Activated CD4-positive, alpha-beta T cell treated with anti-CD3 and anti-CD28 coated beads for 48 hours (primary cell): ENCODE measurements at regions not wholly inside any gene's neighbourhood (a gene's known extent, or its start where the extent isn't known, plus 50 kb on each side); places are given as distances from the start of the nearest gene placed in this dataset.
"Not testable (repeated sequence)": the region's sequence is repeated elsewhere in the genome, so short reads cannot be mapped to it uniquely, and the experiment has no call there.

Experiments
- DNase-seq: peaks from one replicate; pipeline ENCODE4 v3.0.0-alpha.2; 2020

DNA sequence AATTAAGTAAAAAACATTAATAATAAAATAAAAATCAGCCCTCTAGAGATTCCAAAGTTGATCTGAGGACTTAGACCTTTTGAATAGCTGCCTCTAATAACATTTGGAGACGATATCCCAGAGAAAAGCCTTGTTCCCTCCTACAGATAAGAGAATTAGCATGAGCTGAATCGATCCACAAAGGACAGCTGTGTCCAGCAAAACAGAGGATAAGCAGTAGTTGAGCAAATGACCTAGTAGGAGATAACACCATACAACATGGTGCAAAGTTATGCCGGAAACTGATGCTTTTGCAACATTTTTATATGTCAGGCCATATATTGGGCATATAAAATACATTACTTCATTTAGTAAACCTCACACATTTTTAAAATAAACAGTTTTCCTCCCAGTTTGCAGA lies 212.2 kb upstream of the PRR16 start:
- no peak for DNase-seq

DNA sequence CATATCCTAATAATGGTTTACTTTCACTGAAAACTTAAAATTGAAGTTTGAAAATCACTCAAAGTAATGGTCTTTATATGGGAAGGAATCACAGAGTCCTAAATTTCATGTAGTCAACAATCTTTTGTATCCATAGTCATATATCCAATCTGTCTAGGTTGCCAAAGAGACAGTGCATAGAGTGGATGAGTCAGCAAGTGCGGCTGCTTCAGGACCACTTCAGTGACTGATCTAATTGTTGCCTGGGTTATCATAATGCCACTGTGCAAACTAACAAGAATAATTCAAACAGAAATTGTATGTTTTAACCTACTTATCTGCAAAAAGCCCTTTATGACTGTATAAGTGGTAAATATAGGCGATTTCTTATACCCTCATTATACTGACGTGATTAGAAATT lies 211.3 kb upstream of the PRR16 start:
- DNase-seq, result no peak

DNA sequence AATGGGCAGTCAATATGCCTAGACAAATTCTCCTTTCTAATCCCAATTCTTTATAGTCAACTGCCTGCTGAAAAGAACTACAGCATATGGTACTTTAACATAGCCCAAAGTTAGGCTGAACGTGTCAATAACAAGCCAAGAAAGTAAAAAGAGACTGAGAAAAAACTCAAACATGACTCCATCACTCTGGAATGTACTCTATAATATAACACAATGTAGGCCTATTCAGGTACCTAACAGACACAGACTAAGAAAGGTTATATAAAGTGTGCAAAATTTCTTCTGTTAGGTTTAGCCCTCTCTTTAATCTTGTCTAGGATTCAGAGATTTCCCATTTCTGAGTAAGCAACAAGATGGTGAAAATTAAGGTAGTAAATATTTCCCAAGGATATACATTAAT lies 209.7 kb upstream of the PRR16 start:
- no peak for DNase-seq

DNA sequence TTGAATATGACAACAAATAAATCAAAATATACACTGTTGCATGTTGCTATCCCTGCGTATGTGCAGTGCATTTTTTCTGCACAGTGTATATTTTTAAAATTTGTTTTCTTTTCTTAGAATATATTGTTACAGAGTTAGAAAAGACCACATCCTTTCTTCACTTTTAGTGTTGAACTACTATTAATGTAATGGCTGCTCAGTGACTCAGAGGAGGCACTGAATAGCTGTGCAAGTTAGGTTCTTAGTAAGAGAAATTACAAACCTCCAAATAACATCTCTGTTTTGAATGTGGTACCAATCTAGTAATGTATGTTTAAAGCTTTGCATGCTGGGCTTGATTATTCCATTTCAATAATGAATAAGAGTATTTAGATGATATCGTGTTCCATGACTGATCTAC lies 208.9 kb upstream of the PRR16 start:
- DNase-seq, result no peak

DNA sequence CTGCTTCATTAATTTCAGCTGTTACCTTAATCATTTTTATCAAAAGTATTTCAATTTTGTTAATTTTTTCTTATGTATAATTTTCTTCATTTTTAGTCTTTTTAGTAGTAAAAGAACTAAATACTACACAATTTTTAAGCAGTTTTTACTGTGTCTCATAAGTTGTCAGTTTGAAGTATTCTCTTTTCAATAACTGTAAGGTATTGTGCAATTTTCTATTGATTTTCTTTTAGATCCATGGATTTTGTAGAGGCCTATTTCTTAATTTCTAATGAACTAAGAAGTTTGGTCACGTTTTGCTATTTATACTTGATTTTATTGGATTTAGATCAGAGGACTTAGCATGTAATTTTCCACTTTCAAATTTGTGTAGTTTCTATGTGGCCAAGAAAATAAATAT lies 207.7 kb upstream of the PRR16 start:
- no peak for DNase-seq

DNA sequence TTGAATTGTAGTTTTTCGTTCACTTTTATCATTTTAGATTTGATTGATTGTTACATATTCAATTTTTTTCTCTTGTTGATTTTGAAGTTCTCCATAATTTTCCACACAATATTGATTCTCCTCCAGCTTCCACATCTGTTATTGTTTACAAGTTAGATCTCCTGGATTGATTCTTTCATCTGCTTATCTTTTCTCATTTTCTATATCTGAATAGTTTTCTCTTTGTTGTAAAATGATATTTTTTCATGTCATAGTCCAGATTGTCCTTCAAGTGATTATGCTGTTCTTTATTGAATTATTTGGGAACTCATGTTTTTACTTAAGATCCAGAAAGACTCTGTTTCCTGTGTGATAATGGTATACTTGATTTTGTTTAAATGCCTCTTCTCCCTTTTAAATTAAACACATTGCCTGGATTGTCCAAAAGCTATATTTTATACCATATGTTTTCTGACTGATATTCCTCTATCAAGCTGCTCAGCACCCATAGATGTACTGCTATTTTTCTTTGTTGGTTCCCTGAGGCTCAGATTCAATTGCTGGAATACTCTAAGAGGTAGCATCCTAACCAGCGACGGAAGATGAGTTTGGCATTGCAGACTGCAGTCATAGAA lies 206.6 kb upstream of the PRR16 start:
- DNase-seq, result no peak

DNA sequence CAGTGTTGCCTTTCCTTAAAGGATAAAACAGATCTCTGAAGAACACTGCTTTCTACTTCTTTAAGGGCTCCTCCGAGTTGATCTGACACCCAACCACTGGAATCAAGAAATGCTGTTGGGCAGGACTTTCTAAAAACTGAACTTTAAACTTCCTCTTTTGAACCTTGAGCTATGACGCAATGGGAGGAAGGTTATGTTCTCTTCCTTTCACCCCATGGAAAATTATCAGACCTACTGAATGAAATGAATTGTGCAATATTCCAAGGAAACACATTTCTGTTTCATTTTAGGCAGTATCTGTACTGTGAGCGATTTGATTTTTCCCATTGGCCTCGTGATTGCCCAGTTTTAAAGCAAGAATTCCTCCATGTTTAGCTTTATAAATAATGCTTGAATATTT lies 206.0 kb upstream of the PRR16 start:
- DNase-seq, result no peak

DNA sequence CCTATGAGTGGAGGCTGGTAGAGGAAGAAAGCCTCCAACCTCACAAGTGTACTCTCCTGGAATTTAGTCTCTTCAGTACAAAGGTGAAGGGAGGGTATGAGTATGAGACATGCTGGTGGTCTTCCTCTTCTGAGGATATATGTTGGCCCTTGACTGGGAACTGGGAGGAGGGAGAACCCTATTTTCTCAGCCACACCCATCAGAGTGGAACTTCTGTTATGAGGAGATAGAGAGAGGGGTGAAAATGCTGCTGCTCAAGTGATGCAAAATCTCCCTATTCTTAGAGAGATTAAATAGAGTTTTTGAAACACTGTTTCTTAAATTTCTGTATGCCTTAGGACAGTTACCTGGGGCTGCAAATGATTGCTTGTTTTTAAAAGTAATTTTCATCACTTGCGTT lies 203.4 kb upstream of the PRR16 start:
- no peak for DNase-seq

DNA sequence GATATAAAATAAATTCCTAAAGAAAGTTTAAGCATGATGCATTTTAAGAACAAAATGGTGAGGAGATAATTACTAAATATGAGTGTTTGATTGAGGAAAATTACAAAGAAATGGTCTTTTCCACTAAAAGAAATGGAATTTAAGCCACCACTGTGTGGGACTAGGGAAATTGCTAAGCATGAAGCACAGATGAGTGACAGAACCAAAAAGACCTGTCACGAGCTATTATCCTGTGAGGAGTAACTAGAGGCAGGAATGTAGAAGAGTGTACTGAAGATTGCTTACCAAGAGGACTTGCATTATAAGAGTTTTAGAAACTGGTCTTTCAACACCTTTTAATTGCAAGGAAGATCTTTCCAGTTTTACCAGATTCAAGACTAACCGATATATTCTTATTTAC lies 193.6 kb upstream of the PRR16 start:
- DNase-seq, result no peak

DNA sequence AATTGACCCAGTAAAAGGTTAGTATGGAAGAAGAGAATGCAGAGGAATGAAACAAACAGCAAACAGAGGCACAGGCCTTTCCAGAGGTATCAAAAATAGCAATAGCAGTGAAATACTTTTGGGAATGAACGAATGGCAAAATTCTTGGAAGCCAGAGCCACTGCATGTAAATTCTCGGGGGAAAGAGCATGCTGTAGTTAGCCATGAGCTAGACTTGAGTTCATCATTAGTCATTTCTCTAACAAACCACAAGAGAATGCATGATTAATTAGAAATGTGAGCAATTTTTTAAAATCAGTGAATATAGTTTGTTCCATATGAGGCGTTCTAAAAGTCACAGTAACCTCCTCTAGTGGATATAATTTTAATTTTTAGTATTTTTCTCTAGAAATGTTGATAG lies 170.3 kb upstream of the PRR16 start:
- no peak for DNase-seq

DNA sequence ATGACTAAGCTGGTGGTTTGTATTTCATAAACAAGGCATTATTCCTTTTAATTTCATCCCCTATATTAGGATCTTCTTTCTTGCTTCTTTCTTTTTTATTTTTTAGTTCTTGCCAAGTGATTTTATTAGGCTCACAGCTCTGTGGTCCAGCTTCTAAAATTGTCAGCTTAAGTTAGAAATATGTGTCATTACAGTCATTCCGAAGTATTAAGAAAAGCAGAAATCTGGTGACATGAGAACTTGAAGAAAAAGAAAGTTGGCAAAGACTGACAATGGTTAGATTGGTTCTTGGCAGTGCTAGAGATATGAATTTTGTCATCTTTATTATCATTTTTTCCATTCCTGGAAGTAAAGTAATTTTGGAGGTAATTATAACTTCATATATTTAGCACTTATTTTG lies 166.5 kb upstream of the PRR16 start:
- DNase-seq, result no peak

DNA sequence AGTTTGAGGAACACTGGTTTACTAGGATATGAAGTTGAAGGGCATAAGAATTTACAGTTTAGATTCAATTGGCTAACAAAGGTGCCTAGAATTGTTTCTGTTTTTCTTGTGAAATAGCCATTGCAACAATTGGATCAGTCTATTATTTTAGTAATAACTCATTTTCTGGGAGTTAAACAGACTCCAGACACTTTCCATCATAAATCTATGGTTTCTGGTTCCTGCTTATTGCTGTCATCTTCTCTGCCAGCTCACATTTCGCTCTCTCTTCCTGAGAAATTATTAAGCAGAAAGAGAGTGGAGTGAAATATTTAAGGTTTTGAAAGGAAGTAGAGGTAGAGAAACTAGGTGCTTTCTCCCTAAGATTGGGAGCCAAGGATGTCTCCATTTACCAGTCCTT lies 165.1 kb upstream of the PRR16 start:
- no peak for DNase-seq

DNA sequence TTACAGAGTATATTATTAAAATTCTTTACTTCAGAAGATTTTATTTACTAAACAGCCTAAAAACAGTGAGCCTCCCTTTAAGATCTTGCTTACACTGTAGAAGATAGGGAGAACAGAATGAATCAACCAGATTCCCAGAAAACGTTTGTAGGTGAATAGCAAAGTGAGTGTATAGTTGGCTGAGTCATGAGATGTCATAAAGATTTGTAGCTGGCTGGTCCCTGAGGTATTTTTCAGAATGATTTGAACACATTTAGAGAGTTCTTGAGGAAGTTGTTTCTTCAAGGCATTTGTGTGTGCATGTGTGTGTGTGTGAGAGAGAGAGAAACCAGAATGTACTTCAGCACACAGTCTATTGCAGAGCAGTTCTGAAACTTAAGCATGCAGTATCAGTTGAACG lies 159.4 kb upstream of the PRR16 start:
- DNase-seq, result no peak

DNA sequence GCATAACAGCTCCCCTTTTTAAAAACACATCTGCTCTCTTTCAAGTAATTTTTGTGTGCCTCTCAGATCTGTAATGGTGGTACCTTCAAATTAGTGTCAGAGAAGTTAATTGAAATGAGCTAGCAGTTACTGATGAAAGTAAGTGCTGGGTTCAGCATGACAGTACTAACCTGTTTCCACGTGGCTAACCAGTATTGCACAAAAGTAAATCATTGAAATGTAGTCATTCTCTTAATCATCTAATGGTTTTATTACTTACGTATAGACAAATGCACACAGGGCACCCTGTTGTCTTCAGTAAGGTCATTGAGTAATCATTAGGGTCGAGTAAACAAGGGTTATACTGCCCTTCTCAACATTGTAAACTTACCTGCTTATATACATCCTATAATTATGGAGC lies 157.8 kb upstream of the PRR16 start:
- no peak for DNase-seq

DNA sequence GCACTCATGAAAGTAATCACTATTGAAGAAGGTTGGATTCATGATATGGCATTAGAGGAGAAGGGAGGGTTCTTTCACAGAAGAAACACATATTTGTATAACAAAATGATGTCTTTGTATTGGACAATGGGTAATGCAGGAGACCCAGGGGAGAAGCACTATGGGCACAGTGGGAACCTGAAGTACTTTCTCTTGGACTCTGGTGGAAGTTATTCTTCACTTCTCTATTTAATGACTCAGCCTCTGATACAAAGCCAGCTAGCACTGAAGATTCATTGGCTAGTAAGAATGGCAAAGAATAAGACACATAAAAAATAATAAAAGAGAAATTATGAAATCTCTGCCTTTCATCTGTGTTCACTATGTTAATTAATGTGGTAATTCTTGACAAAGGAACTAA lies 149.9 kb upstream of the PRR16 start:
- DNase-seq, result no peak

DNA sequence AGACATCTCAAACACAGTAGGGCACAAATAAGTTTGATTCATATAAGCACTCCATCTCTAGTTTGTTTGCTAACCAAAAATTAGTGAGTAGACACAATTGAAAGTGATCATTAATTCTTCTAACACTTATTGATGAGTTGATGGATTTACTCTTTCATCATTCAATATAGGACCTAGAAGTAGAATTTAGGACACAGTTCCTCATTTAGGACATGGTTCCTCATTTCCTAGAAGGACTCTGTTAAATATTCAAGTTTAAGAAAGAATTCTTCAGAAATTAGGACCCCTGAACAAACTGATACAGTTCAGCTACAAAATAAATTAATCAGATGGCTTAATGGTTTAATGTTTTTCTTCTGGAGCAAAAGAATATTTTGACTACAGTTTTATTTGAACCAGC lies 143.5 kb upstream of the PRR16 start:
- no peak for DNase-seq

DNA sequence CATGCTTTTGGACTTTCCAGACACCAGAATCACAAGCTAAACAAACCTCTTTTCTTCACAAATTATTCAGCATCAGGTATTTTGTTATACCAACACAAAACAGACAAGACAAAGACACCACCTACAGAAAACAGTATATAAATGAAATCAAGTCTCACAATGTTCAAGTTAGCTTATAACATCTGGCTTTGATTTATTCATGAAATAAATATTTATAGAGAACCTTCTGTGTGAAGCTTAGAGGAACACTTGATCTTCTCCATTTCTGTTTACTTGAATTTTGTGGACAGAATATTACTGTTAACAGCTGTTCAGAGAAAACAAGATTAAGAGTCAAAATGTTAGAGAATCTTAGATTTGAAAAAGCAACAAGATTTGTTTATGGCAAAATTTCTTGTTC lies 137.4 kb upstream of the PRR16 start:
- DNase-seq, result no peak

DNA sequence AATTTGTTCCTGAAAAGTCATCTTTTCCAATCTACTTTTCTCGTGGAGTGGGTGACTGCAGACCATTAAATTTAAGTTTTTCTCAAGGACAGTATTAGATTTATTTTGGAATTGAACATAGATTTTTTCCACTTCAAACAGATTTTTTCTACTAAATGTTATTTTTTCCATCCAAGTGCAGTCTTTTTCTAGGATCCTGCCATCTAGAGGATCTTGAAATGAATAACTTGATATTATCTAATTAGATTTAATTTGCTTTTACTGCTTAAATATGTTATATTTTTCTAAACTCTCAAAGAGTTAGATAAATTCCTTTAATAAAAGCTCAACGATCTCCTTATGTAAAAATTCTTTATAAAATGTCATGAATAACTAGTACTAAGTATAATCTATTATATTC lies 136.9 kb upstream of the PRR16 start:
- no peak for DNase-seq

DNA sequence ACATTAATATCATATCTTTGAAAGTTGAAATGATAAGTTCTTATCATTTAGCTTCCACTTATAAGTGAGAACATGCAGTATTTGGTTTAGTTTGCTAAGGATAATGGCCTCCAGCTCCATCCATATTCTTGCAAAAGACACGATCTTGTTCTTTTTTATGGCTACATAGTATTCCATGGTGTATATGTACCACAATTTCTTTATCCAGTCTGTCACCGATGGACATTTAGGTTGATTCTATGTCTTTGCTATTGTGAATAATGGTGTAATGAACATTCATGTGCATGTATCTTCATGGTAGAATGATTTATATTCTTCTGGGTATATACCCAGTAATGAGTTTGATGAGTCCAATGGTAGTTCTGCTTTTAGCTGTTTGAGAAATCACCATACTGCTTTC lies 135.0 kb upstream of the PRR16 start:
- no peak for DNase-seq

DNA sequence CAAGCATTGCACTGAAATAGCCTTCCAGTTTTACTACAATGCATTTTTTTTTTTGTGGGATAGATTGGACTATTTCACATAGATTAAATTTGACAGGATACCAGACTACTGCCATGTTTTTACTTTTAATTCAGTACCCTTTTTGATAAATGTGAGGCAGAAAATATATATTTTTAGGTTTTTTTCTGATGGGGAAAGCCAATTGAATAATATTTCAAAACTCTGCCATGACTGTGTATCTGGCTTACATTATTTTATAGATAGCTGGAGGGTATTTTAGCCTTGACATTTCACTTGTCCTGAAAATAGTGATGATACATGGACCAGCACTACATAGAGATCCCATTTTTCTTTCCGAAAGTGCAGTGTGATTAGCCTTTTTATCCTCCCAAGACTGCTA lies 133.5 kb upstream of the PRR16 start:
- DNase-seq, result no peak

DNA sequence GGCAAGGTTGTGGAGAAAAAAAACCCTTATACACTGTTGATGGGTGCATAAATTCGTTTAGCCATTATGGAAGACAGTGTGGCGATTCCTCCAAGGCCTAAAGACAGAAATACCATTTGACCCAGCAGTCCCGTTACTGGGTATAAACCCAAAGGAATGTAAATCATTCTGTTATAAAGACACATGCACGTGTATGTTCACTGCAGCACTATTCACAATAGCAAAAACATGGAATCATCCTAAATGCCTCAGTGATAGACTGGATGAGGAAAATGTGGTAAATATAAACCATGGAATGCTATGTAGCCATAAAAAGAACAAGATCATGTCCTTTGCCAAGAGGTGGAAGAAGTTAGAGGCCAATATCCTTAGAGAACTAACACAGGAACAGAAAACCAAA lies 119.9 kb upstream of the PRR16 start:
- DNase-seq, result no peak

DNA sequence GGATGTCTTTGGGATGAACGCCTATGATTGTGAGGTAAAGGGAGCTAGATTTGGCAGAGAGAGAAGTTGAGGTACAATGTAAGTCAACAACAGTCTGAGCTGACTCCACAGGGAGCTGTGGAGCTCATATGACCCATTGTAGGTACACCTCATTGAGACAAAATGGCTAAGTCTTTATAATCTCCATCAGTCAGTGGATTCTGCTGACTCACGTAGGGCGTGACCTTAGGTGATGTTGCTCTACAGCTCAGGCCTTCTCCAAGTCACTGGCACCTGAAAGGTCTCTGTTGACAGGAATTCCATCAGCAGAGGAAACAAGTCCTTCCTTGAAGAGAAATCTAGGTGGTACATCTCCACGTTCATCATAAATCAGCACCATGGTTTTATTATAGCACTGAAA lies 118.2 kb upstream of the PRR16 start:
- DNase-seq, result no peak

DNA sequence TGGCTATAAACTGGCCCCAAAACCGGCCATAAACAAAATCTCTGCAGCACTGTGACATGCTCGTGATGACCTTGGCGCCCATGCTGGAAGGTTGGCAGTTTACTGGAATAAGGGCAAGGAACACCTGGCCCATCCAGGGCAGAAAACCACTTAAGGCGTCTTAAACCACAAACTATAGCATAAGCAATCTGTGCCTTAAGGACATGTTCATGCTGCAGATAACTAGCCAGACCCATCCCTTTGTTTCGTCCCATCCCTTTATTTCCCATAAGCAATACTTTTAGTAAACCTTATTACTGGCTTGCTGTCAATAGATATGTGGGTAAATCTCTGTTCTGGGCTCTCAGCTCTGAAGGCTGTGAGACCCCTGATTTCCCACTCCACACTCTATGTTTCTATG lies 113.0 kb upstream of the PRR16 start:
- not testable (repeated sequence) for DNase-seq

DNA sequence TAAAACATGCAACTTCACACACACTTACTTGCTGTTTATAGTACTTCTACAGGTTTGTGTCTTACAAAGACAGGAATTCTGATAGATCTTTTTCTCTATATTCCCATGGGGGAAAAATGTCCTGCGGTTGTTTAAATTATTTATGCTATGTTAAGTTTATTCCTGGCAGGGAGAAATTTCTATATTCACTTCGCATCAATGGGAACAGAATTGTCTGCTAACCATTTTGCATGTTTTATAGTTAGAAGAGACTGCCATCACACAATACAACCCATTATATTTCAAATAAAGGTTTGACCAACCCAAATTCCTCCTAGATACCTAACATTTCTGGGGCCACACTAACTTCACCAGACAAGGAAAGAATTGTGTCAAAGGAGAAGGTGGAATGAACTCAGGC lies 110.0 kb upstream of the PRR16 start:
- DNase-seq, result no peak

DNA sequence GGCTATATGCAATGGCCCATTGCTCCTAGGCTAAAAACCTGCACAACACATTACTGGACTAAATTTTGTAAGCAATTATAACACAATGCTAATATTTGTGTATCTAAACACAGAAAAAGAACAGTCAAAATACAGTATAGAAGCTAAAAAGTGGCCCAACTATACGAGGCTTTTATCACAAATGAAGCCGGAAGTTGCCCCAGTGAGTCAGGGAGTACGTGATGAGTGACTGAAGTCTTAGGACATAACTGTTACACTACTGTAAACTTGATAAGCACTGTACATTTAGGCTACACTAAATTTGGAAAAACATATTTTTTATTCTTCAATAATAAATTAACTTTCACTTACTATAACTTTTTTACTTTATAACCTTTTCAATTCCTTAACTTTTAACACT lies 105.2 kb upstream of the PRR16 start:
- DNase-seq, result no peak

DNA sequence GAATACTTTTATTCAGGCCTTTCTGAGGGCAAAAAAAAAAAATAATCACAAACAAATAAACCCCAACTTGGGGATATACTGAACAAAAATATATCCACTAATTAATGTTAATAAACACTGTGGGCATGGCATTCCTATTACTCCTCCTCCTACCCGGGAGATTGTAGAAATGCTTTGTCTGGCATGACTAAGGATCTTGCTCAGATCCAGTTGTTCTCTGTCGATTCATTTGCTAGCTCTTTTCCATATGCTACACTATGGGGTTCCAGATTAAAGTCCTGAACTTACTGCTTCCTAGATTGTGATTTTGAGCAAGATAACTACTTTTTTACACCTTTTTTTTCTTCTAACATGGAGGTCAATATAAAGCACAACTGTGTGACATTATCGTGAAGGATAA lies 102.2 kb upstream of the PRR16 start:
- no peak for DNase-seq
